ENCODE measurements at regions not wholly inside any gene's neighbourhood (a gene's known extent, or its start where the extent isn't known, plus 50 kb on each side); places are given as distances from the start of the nearest gene placed in this dataset.
"Not testable (repeated sequence)": the region's sequence is repeated elsewhere in the genome, so short reads cannot be mapped to it uniquely, and the experiment has no call there.

- H3K9me3 ChIP-seq, result peaks cover 0 to 7% (median 0%) of the 10 kb centered on the region in 4 donors
- TF ChIP-seq POLR2A (IDR thresholded peaks at IDR 0.05), result no peak
- no peak for TF ChIP-seq CTCF (IDR thresholded peaks at IDR 0.05)
- no peak for TF ChIP-seq EP300 (IDR thresholded peaks at IDR 0.05)
- 3 to 6% methylated on average over 20 to 21 of the region's 21 CpGs for WGBS, 2 donors
- H3K27ac ChIP-seq, result no peak overlapping the region
- H3K4me3 ChIP-seq, result peak overlapping the region in 2 of 4 donors; percentile 7 to 37
- H3K27me3 ChIP-seq, result no peaks in the 10 kb centered on the region
- H3K4me1 ChIP-seq, result peaks cover 0 to 8% (median 2%) of the 10 kb centered on the region in 4 donors
- H3K36me3 ChIP-seq, result no peaks in the 10 kb centered on the region
- no peak for DNase-seq (ENCODE audit: low spot score in 2 of 2)
These were observed 70.5 kb upstream of the ABI1 start for GRCh38 chr10:26931223-26931622.

GRCh38 chr10:26922824-26923223, 62.1 kb upstream of the ABI1 start:
- 80 to 90% methylated on average over 3 of the region's 3 CpGs for WGBS, 2 donors
- DNase-seq (ENCODE audit: low spot score in 2 of 2); H3K27ac ChIP-seq; H3K9me3 ChIP-seq; H3K36me3 ChIP-seq; H3K27me3 ChIP-seq; H3K4me3 ChIP-seq; H3K4me1 ChIP-seq: not testable (repeated sequence)

GRCh38 chr10:26919156-26919860, 58.5 kb upstream of the ABI1 start:
- 84 to 87% methylated on average over 16 of the region's 16 CpGs for WGBS, 2 donors
- H3K4me3 ChIP-seq; H3K27me3 ChIP-seq; H3K27ac ChIP-seq; H3K4me1 ChIP-seq; DNase-seq (ENCODE audit: low spot score in 2 of 2); H3K9me3 ChIP-seq; H3K36me3 ChIP-seq: not testable (repeated sequence)

GRCh38 chr10:26914898-26915297, 54.1 kb upstream of the ABI1 start:
- TF ChIP-seq POLR2A (IDR thresholded peaks at IDR 0.05), result no peak
- TF ChIP-seq EP300 (IDR thresholded peaks at IDR 0.05), result no peak
- no peak for TF ChIP-seq CTCF (IDR thresholded peaks at IDR 0.05)
- Histone ChIP-seq H3K4me3 (no peak overlapping the region), H3K4me1 (no peaks in the 10 kb centered on the region), H3K27ac (no peak overlapping the region), H3K36me3 (no peaks in the 10 kb centered on the region), H3K27me3 (no peaks in the 10 kb centered on the region), H3K9me3 (no peaks in the 10 kb centered on the region)
- DNase-seq (ENCODE audit: low spot score in 2 of 2), result no peak

GRCh38 chr10:26911811-26912461, 51.2 kb upstream of the ABI1 start:
- H3K9me3 ChIP-seq, result no peaks in the 10 kb centered on the region
- 51 to 60% methylated on average over 4 of the region's 4 CpGs for WGBS, 2 donors

More at GRCh38 chr10:26911811-26912461, 51.2 kb upstream of the ABI1 start:
- no peak for TF ChIP-seq POLR2A (IDR thresholded peaks at IDR 0.05)
- no peak for TF ChIP-seq EP300 (IDR thresholded peaks at IDR 0.05)
- no peak for TF ChIP-seq CTCF (IDR thresholded peaks at IDR 0.05)
- Histone ChIP-seq H3K27ac (no peak overlapping the region), H3K4me3 (no peak overlapping the region), H3K27me3 (no peaks in the 10 kb centered on the region), H3K4me1 (no peaks in the 10 kb centered on the region), H3K36me3 (no peaks in the 10 kb centered on the region)
- DNase-seq (ENCODE audit: low spot score in 2 of 2), result no peak
